Suprapubic skin (tissue), 4 donors: ENCODE measurements at regions not wholly inside any gene's neighbourhood (a gene's known extent, or its start where the extent isn't known, plus 50 kb on each side); places are given as distances from the start of the nearest gene placed in this dataset.

Experiments used
- CTCF ChIP-seq, 2 donors: fragments of 200-600 bp in 1 of 2; fragments of 450-650 bp in 1 of 2; sonication (generic) in 1 of 2; IDR thresholded peaks; one replicate each; pipeline ENCODE4 v1.5.1; 2016 to 2019; ENCODE audit warnings: antibody characterized with exemption in 2 of 2, mild to moderate bottlenecking in 1 of 2, moderate library complexity in 1 of 2
- POLR2A ChIP-seq, 2 donors: fragments of 450-650 bp; IDR thresholded peaks; one replicate each; pipeline ENCODE4 v1.6.1; 2017; ENCODE audit warnings: antibody characterized with exemption in 2 of 2, mild to moderate bottlenecking in 2 of 2, moderate library complexity in 2 of 2
- POLR2AphosphoS5 ChIP-seq, 3 donors: sonication (generic); formaldehyde crosslinking; IDR thresholded peaks; one replicate each; pipeline ENCODE4 v1.6.1; 2017; ENCODE audit warnings: antibody characterized with exemption in 3 of 3

GRCh38 chr15:26157081-26157480 is 294.0 kb upstream of the ATP10A start:
- TF ChIP-seq CTCF (IDR thresholded peaks at IDR 0.05) (no peak), POLR2AphosphoS5 (IDR thresholded peaks at IDR 0.05) (no peak), POLR2A (IDR thresholded peaks at IDR 0.05) (no peak)
